NCI-H69 (cell line): ENCODE measurements at regions not wholly inside any gene's neighbourhood (a gene's known extent, or its start where the extent isn't known, plus 50 kb on each side); places are given as distances from the start of the nearest gene placed in this dataset.
"Not testable (repeated sequence)": the region's sequence is repeated elsewhere in the genome, so short reads cannot be mapped to it uniquely, and the experiment has no call there.

Experiments
- DNase-seq: peaks from one replicate; lab custom pipeline; 2025; lab: John Stamatoyannopoulos, UW

DNA sequence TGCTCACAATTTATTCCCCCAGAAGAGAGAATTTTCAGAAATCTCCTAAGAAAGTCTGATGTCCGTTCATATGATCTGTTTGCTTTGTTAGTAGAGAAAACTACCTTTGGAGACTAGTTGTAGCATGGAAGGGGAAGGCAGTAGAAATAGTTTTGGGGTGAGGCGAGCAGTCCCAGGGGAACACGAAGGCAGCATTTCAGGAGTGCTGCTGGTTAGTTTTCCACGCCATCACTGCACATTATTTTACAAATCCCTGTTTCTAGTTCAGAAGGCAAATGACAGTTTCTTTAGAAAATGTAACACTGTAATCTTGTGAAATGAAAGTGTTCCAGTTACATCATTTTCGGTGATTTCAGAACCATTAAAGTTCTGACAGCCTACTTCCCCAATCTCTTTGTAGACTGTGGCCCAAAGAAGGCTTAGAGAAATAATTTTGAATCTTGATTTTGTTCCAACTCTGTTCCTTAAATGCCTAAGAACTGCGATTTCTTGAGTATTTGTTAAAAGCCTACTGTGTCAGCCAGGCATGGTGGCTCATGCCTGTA is 123.8 kb downstream of the LAT start:
- DNase-seq: not testable (repeated sequence)

DNA sequence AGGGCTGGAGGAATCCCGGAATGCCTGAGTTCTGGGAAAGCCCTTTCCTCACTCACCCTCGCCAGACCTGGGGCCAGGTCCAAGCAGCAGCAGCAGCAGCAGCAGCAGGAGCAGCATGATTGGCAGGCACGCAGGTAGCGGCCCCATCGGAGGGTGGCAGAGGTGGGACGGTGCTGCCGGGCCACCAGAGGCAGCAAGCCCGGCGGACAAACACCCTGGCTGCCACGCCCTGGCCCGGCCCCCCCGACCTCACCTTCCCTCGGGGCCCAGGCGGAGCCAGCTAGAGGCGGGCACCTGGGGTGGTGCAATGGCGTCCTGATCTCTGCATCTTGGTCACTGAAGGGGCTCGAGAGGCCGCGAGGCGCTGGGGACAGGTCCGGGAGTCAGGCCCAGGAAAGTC is 122.4 kb downstream of the LAT start:
- DNase-seq: peak; percentile 10

DNA sequence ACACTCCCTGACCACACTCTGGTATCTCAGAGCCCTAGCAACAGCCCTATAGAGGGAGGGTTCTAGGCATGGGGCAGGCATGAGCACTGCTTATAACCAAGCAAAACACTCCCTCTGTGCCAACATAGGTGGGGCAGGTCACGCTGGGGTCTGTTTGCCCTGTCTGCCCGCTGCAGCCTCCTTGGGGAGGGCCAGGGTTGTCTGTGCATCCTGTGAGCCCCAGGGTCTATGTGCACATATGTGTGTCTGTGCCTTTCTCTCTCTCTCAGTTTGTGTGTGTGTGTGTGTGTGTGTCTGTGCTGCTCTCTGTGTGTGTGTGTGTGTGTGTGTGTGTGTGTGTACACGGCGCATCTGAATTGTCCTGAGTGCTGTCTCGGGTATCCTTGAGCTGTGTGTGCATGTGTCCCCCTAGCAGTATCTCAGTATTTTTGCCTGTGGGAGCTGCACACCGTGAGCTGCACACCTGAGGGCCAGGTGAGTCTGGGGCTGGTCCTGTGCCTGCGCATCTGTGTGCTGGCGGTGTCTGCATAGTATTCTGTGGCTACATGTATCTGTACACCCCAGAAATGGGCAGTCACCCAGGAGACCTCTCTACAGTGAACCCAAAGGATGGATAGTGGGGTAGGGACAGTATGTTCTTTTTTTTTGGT is 121.5 kb downstream of the LAT start:
- not testable (repeated sequence) for DNase-seq

DNA sequence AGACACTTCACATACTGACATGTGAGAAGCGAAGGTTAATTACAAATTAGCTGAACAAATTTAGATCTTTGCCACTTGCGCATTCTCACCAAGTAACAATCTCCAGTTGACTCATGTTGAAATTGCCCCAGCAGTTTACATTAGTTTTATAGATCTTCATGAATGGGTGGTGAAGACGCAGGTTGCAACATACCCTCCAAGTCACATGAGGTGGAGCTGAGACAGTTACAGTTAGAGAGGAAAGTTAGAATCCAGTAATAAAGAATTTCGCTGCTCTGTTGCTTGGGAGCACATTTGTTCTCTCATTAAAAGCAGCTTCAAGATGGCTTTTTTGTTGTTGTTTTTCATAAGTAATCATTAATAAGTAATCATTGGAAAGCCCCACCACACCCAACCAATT is 119.7 kb downstream of the LAT start:
- DNase-seq: not testable (repeated sequence)

DNA sequence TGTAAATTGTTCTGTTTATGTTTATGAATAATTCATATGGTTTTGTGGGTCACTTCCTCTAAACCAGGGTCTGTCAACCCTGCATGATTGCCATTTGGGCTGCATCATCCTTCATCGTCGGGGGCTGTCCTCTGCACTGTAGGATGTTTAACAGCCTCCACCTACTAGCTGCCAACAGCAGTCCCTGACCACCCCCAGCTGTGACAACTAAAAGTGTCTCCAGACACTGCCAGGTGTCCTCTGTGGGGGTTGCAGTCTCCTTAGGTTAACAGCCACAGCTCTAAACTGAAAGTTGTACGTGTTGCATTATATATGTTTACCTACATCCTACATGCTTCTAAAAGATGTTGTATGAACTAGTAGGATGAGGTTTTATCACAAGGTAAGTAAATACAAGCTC is 113.1 kb downstream of the LAT start:
- DNase-seq: not testable (repeated sequence)

DNA sequence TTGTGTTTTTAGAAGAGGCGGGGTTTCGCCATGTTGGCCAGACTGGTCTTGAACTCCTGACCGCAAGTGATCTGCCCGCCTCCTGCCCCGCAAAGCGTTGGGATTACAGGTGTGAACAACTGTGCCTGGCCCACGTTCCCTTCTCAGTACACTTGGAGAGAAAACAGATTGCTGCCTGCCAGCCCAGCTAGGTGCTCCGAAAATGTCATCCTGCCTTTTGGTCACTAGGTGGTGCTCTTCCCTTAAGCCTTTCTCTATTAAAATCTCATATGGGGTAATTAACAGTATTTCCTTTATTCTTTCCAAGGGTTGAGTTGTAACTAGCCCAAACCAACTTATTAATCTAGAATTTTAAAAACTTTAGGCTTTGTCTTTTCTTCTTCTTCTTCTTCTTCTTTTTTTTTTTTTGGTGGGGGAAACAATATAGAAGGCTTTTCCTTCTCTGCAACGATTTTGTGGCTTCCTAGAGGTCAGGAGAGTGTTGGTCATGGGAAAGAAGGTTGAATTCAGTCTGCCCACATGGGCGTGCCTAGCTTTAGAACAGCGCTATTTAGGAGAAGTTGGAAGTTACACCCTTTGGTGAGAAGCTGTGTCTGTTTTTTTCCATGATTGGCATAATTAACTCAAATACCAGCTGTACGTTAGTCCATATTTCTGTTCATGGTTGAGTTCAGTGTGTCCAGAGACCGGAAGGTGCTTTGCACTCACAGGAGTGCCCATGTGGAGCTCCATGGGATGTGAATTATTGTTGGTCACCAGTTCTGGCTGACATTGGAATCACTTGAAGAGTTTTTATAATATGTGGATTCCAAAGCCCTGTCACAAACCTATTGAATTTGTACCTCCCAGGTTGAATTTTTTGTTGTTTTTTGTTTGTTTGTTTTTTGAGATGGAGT is 110.1 kb downstream of the LAT start:
- DNase-seq: not testable (repeated sequence)

DNA sequence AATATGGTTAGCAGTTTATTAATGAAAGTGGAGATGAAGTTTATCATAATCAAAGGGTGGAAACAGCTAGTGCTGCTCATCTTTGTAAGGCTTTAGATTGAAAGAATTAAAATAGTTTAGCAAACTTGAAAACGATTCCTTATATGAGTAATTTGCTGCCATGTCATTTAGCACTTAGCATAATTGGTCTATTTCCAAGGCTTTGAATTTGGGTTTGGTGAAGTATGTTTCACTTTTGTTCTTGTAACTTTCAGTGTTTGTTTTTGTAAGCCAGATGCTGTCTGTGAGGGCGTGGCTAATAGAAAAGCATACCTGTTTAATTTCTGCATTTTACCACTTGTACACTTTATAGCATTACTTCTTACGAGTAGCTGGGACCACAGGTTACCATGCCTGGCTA is 109.5 kb downstream of the LAT start:
- DNase-seq: not testable (repeated sequence)

DNA sequence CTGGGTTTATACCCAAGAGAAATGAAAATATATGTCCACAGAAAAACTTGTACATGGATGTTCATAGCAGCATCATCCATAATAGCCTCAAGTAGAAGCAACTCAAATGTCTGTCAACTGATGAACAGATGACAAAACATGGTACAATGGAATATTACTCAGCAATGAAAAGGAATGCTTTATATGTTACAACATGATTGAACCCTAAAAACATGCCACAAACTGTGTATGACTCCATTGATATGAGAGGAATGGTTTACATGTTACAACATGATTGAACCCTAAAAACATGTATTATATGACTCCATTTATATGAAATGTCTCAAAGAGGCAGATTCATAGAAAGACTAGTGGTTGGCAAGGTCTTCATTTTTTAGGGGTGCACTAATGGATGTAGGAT is 104.8 kb downstream of the LAT start:
- DNase-seq: not testable (repeated sequence)

DNA sequence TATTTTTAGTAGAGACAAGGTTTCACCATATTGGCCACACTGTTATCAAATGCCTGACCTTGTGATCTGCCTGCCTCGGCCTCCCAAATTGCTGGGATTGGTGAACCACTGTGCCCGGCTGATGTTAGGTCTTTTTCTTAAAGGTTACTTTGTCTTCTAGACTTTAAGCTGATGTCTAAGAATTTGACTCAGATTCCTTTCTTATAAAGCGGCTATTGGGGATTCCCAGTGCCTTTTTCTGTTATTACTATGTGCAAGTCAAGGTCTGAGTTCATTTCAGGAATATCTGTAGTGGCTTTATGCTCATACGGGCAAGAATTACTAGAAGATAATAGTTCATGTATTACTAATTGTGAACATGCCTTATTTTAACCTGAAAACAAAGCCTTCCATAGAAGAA is 102.8 kb downstream of the LAT start:
- DNase-seq: not testable (repeated sequence)

DNA sequence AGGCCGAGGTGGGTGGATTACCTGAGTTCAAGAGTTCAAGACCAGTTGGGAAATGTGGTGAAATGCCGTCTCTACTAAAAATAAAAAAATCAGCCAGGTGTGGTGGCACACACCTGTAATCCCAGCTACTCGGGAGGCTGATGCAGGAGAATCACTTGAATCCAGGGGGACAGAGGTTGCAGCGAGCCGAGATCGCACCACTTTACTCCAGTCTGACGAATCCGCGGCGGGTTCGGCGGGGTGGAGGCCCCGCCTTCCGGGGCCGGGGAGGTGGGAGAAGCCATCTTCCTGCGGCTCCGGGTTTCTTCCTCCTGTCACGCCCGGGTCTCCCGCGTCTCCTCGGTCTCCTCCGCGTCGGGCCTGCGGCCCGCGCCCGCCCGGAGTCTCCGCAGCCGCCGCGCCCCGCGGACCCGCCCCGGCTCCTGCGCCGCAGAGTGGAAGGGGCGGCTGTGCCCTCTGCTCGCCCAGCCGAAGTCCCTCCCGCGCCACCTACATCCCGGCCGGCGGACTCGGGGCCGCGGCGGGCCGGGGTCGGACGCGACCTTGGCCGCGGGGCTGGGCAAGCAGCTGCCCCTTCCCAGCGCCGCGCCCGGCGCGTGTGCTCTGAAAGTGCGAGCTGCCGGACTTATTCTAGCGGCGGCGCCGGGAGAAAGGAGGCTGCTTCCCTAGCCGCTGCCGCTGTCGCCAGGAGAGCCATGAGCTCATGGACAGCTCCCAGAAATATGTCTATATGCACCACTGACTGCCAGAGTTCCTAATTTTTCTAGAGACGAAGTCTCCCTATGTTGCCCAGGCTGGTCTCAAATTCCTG is 97.2 kb downstream of the LAT start:
- peak; percentile 11 for DNase-seq

DNA sequence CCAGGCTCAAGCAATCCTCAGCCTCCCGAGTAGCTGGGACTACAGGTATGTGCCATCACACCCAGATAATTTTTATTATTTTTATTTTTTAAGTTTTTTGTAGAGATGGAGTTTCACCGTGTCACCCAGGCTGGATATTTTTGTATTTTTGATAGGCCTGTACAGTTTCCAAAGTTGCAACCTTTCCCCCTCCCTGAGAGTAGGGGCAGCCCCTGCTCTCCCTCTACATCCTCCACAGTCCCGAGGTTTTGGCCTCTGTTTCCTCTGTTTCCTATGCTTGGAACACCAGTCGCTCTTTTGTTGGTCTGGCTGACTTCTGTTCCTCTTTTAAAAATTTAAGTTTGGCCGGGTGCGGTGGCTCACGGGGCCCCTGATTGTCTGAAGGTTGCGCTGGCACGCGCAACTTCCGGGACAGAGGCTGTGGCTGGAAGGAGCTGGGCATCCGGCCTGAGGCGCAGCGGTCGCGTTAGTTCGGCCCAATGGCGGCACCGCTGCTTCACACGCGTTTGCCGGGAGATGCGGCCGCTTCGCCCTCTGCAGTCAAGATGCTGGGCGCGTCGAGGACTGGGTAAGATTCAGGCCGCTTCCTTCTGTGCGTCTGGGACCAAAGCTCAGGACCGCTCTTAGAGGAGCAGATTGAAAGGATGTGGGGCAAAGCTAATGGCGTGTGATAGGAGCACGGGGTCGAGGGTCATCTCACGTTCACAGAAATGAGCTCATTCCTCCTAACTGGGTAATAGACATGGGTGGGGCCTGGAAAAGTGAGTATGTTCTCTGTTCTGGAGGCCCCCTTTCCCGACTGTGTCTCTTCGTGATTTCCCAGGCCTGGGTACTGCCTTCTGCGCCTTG is 89.9 kb downstream of the LAT start:
- DNase-seq: not testable (repeated sequence)

DNA sequence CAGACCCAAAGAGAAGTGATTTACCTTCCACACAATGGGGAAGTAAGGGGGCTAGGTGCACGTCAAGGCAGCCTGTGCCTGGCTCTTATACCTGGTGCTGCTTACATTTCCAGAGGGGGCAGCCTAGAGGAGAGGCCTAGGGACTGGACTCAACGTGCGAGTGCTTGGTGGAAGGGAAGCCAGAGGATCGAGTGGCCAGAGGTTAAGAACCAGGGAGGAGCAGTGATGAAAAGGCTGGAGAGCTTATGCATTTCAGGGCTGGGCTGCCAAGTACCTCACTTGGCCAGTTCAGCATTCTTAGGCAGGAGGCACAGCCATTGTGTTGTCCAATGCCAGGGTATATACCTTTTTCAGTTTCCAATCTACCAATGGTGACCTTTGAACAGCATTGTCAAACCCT is 77.4 kb downstream of the LAT start:
- not testable (repeated sequence) for DNase-seq

DNA sequence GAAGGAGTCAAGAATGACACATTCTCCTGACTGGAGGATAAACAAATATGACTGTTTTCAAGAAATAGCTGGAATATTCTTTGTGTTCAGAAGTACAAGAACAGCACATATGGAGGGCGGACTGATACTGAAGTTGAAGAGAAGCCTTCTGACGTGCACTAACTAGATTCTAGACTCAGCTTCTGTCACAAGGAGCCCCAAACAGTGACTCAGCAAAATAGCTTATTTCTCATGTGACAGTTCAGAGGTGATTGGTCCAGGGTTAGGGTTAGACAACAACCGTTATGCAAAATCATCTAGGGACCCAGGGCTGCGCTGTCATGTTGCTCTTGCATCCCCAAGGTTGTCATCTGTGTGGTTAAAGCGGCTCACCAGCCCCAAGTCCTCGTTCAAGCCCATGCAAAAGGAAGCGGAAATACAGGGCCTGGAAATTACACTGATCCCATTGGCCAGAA is 76.6 kb downstream of the LAT start:
- DNase-seq: not testable (repeated sequence)

DNA sequence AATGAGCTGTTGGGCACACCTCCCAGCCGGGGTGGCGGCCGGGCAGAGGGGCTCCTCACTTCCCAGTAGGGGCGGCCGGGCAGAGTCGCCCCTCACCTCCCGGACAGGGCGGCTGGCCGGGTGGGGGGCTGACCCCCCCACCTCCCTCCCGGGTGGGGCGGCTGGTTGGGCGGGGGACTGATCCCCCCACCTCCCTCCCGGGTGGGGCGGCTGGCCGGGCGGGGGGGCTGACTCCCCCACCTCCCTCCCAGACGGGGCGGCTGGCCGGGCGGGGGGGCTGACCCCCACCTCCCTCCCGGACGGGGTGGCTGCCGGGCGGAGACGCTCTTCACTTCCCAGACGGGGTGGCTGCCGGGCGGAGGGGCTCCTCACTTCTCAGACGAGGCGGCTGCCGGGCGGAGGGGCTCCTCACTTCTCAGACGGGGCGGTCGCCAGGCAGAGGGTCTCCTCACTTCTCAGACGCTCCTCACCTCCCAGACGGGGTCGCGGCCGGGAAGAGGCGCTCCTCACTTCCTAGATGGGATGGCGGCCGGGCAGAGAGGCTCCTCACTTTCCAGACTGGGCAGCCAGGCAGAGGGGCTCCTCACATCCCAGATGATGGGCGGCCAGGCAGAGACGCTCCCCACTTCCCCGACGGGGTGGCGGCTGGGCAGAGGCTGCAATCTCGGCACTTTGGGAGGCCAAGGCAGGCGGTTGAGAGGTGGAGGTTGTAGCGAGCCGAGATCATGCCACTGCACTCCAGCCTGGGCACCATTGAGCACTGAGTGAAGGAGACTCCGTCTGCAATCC is 75.4 kb downstream of the LAT start:
- not testable (repeated sequence) for DNase-seq

DNA sequence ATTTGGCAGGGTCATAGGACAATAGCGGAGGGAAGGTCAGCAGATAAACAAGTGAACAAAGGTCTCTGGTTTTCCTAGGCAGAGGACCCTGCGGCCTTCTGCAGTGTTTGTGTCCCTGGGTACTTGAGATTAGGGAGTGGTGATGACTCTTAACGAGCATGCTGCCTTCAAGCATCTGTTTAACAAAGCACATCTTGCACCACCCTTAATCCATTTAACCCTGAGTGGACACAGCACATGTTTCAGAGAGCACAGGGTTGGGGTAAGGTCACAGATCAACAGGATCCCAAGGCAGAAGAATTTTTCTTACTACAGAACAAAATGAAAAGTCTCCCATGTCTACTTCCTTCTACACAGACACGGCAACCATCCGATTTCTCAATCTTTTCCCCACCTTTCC is 74.7 kb downstream of the LAT start:
- not testable (repeated sequence) for DNase-seq
